Retina (tissue), 1 donor: ENCODE measurements at regions not wholly inside any gene's neighbourhood (a gene's known extent, or its start where the extent isn't known, plus 50 kb on each side); places are given as distances from the start of the nearest gene placed in this dataset.

Experiments
- DNase-seq: peaks from one replicate; pipeline ENCODE4 v3.0.0-alpha.2; 2016

- DNase-seq = no peak
Measured at GRCh38 chr2:6545795-6546194, 319.9 kb downstream of the CMPK2 start.

DNA sequence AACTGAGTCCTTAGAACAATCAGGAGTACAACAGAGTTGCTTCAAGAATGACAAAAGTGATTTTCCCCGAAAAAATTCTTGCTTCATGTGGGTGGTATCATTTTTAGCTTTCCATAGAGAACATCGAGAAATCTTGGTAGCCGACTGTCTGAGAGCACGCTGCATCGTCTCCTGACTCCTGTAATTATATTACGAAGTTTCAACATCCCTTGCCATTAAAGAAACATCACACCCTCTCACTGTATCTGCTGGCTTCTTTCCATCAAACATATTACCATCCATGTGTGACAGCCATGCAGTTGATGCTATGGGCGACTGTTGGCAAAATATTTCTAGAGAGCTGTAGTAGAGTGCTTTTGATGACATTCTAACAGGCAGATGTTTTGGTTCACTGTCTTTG is 311.2 kb downstream of the CMPK2 start:
- no peak for DNase-seq

- DNase-seq = no peak
Measured at GRCh38 chr2:6556755-6557154, 309.0 kb downstream of the CMPK2 start.

GRCh38 chr2:6557737-6558136 is 308.0 kb downstream of the CMPK2 start:
- DNase-seq = no peak

GRCh38 chr2:6562771-6563170 is 302.9 kb downstream of the CMPK2 start:
- DNase-seq = no peak

DNA sequence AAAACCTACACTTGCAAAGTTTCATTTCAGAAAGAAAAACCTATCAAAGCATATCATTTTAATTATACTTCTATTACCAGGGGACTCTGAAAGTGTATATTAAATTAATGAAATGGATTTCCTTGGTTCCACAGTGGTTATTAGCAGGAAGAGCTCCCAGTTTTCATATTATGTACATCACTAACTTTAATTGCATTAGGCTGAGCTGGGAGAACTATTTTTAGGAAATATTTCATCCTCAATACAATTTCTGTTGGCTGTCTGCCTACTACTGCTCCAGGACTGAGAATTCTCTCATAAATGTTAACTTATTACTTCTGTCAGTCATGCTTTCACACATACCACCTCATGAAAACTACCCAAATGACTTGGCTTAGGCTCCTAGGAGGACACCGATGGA is 301.4 kb downstream of the CMPK2 start:
- DNase-seq = no peak

- DNase-seq = peak; percentile 28
Measured at GRCh38 chr2:6574121-6574520, 291.6 kb downstream of the CMPK2 start.

DNA sequence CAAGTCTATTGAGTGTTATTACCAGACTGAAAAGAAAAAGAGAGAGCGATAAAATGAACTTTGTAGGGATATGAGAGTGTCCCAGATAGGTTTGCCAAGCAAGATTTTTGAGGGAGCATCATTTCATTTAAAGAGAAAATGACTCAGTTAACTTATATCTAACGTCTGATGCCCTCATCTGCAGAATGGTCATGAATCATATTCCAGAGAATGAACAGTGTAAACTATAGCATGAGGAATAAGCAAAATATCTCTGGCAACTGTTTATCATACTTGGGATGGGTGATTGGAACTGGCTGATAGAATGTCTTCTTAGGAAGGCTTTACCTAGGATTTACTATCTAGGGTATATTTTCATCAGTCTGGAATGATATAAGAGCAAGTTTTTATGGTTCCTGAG is 289.4 kb downstream of the CMPK2 start:
- DNase-seq = no peak

GRCh38 chr2:6577960-6578359 is 287.7 kb downstream of the CMPK2 start:
- no peak for DNase-seq

- DNase-seq = no peak
Measured at GRCh38 chr2:6578416-6578815, 287.3 kb downstream of the CMPK2 start.

GRCh38 chr2:6579281-6579680 is 286.4 kb downstream of the CMPK2 start:
- DNase-seq = no peak

DNA sequence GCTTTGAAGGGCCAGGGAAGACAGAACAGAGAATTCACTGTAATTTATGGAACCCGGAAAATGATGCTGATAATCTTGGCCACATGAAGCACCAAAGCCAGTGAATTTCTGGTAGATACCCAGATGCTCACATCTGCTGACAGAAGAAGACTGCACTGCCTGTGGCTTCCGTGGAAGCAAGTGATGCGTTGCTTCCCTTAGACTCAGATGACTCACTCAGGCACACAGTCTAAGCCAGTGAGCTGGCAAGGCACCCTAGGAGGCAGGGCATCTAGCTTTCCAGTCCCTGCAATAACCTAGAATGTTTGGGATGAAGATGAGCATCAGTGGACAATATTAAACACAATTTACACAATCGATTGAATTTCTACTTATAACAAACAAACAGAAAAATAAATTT is 284.7 kb downstream of the CMPK2 start:
- no peak for DNase-seq

GRCh38 chr2:6589150-6589549 is 276.6 kb downstream of the CMPK2 start:
- DNase-seq = no peak

- DNase-seq = no peak
Measured at GRCh38 chr2:6590442-6590841, 275.3 kb downstream of the CMPK2 start.

- DNase-seq = no peak
Measured at GRCh38 chr2:6602471-6602870, 263.2 kb downstream of the CMPK2 start.

DNA sequence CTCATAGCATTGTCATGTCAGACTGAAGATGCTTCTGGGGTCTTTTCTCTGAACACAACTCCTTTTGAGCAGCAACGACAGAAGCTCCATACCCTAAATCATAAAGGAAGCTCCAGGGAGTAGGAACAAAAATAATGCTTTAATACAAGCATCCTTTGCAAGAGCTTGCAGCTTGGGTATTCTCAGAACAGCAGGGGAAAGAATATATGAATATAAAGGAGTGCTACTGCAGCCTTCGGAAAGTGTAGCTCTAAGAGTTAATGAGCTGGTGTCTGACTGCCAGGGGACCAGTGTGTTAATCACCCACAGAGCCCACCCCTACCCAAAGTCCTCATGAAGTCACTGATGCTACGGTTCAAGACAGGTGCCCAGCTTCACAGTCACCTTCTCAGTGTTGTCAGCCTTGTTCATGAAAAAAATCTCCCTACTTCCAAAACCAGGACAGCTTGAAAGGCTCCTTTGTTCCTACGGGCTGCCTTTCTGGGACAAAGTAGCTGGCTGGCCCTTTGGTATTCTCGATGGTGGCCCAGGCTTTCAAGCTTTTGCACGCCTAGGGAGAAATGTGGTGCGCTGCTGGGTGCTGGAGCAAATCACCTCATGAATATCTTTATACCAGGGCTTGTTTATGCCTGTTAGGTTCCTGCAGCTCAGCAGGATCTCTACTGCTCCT is 259.7 kb downstream of the CMPK2 start:
- DNase-seq = peak; percentile 57

- DNase-seq = no peak
Measured at GRCh38 chr2:6617794-6618193, 247.9 kb downstream of the CMPK2 start.

DNA sequence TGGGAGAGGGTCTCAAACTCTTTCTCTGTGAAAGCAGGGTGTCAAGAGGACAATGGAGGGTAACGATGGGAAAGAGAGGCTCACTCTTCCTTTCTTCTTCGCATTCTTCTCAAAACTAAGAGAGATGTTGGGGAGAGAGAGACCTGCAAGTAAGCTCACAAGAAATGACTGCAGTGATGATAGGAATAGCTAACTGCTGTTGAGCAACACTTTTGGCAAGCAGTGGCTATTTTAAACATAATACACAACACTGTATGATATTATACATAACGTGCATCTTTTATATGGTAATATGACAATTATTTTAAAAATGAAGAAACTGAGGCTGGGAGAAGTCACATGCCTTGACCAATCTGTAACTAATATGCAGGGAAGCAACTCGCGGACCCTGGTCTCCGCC is 247.5 kb downstream of the CMPK2 start:
- DNase-seq = no peak

DNA sequence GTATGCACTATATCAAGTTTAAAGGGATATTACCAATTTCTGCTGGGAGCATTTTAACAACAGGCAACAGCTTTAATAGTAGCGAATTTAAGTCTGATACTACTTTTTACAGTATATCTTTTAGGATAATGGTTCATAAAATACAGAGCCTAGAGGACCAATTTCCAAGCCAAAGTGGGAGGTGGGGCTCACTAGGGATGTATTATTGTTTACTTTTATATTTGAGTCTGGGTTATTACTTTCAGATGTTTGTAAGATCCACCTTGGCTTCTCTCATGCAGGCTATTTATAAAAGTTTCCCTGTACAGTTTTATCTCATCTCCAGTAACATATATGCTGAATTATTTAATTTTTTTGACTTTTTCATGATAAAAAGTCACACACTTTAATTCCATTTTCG is 242.0 kb downstream of the CMPK2 start:
- no peak for DNase-seq

DNA sequence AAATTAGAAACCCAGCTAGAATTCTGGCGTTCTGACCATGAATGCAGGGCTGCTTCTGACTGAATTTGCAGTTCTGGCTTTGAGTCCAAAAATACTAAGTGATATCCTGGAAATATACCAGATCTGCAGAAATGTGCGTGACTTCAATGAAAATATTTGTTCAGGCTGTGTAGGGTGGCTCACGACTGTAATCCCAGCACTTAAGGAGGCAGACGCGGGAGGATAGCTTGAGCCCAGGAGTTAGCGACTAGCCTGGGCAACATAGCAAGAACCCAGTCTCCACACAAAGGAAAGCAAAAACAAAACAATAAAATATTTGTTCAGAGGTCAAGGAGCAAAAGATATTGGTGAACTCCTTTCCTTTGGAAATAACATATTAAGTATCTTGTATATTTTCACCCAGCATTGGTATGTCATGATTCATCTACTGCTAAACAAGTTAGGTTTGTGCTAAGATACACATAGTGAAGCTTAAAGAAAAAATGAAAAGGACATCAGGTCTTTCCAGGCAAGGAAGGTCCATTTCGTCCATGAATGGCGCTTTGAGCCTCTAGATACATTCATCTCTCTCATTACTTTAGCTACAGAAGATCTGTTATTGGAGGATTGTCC is 239.2 kb downstream of the CMPK2 start:
- no peak for DNase-seq

DNA sequence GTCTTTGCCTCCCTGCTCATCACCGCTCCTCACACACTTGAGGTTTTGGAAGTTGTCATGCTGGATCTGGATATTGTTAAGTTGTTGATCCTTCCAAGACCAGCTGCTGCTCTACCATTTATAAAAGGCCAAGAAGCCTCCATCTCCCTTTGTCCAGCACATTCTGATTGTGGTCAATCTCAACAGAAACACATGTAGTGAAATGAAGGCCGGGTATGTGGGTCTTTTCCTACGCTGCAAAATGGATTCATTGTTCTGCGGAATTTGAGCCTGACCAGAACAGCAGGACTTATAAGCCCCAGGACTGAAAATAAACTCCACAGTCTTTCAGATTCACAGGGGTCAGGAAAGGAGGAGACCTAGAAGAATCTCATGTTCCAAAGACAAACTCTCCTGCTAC is 238.4 kb downstream of the CMPK2 start:
- DNase-seq = no peak

DNA sequence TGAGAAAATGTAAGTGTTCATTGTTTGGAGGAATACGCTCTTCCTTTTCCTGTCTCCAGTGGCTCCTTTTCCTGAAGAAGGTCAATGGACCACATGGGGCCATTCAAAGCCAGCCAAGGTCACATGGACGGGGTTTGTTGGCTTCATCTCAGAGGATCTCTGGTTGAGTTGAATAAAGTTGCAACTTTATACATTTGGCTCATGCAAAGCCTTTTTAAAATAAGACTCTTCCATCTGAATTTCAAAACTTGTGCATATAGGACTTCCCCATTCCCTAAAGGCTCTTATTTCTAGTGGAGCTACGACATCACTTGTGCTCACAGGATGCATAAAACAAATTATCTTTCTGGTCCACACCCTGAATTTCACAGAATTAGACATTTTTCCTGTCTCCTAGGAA is 235.5 kb downstream of the CMPK2 start:
- no peak for DNase-seq

GRCh38 chr2:6635296-6635695 is 230.4 kb downstream of the CMPK2 start:
- no peak for DNase-seq

DNA sequence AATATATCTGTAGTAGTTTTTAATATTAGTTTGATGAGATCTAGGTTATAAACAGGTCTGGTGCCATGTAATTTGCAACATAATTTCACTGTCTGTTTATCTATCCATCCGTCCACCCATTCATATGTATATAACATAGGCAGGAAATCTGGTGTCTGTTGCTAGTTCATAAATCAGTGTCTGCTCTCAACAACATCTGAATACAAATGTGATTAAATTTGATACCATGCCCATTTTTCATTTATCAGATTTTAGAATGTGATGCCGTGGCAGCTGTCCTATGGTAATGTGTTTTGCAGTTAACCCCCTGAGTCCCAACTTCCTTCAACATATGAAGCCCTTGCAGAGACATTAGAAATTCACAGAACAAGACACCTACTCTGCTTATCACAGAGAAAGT is 228.4 kb downstream of the CMPK2 start:
- DNase-seq = no peak

- peak; percentile 71 for DNase-seq
Measured at GRCh38 chr2:6639929-6640620, 225.6 kb downstream of the CMPK2 start.
